HUES48 (cell line): ENCODE measurements at regions not wholly inside any gene's neighbourhood (a gene's known extent, or its start where the extent isn't known, plus 50 kb on each side); places are given as distances from the start of the nearest gene placed in this dataset.

ENCODE experiments used
- H3K27ac ChIP-seq: one replicate; pipeline ENCODE4 v1.7.0; 2013; ENCODE audit warnings: low read depth, low read length, inconsistent platforms
- H3K27me3 ChIP-seq: 2 replicates; pipeline ENCODE4 v1.6.1; 2013; ENCODE audit warnings: mild to moderate bottlenecking, low read length; ENCODE audit not compliant: control insufficient read depth, insufficient read depth
- H3K36me3 ChIP-seq: 2 replicates; pipeline ENCODE4 v1.6.1; 2013; ENCODE audit warnings: low read length; ENCODE audit not compliant: control insufficient read depth, insufficient read depth
- H3K4me1 ChIP-seq: 2 replicates; pipeline ENCODE4 v1.6.1; 2013; ENCODE audit warnings: mild to moderate bottlenecking, low read length; ENCODE audit not compliant: control insufficient read depth, insufficient read depth
- H3K4me3 ChIP-seq: 2 replicates; pipeline ENCODE4 v1.5.1; 2013; ENCODE audit warnings: mild to moderate bottlenecking, low read depth, low read length
- H3K9ac ChIP-seq: 2 replicates; pipeline ENCODE4 v1.6.1; 2013; ENCODE audit warnings: mild to moderate bottlenecking, low read depth, low read length, moderate library complexity
- H3K9me3 ChIP-seq: 2 replicates; pipeline ENCODE4 v1.6.1; 2013; ENCODE audit warnings: low read length; ENCODE audit not compliant: control insufficient read depth, insufficient read depth

DNA sequence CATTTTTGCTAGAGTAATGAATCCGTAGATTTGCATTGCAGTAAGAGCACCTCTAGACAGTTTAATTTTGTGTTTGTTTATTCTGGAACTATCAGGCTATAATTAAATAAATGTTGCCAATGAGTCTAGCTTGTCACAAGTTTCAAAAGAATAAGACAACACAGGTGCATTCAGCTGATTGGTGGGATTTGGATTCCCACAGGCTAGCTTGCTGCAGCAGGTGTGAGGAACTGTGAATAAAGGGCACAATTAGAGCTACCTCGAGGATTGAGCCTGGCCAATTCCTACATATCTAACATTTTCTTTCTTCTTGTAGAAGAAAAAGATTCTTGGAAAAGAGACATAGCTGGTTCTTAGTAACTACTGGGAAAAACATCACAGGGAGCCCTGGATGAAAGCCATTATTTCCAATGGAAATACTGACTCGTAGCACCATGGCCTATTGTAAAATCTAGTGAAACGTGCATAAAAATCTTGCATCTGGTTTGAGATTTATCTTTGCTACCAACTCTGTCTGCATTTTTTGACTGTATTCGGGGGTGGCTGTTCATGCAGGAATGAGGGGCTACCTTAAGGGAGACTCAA, 360.9 kb downstream of the FGF9 start:
- H3K36me3 ChIP-seq, result no peaks in the 10 kb centered on the region
- no peak overlapping the region for H3K9ac ChIP-seq
- no peak overlapping the region for H3K27ac ChIP-seq
- peaks cover 6% of the 10 kb centered on the region; the same call in 1 of the 2 replicates for H3K4me1 ChIP-seq
- no peak overlapping the region for H3K4me3 ChIP-seq
- H3K9me3 ChIP-seq, result no peaks in the 10 kb centered on the region
- no peaks in the 10 kb centered on the region for H3K27me3 ChIP-seq

- Histone ChIP-seq H3K9ac (no peak overlapping the region), H3K4me1 (peaks cover 6% of the 10 kb centered on the region; the same call in 1 of the 2 replicates), H3K4me3 (no peak overlapping the region)
Observed at GRCh38 chr13:22032905-22033304, 362.0 kb downstream of the FGF9 start.

GRCh38 chr13:22039961-22040360, 369.1 kb downstream of the FGF9 start:
- H3K9ac ChIP-seq, result no peak overlapping the region
- H3K9me3 ChIP-seq, result no peaks in the 10 kb centered on the region
- H3K4me1 ChIP-seq, result no peaks in the 10 kb centered on the region
- no peak overlapping the region for H3K4me3 ChIP-seq
- no peaks in the 10 kb centered on the region for H3K36me3 ChIP-seq
- no peaks in the 10 kb centered on the region for H3K27me3 ChIP-seq
- no peak overlapping the region for H3K27ac ChIP-seq

More at GRCh38 chr13:22032905-22033304, 362.0 kb downstream of the FGF9 start:
- no peaks in the 10 kb centered on the region for H3K27me3 ChIP-seq
- H3K27ac ChIP-seq, result no peak overlapping the region
- H3K9me3 ChIP-seq, result no peaks in the 10 kb centered on the region
- H3K36me3 ChIP-seq, result no peaks in the 10 kb centered on the region

- Histone ChIP-seq H3K9ac (peak overlapping the region; percentile 3; the same call in 1 of the 2 replicates), H3K27me3 (no peaks in the 10 kb centered on the region), H3K9me3 (no peaks in the 10 kb centered on the region), H3K27ac (no peak overlapping the region), H3K4me3 (peak overlapping the region; percentile 60), H3K36me3 (no peaks in the 10 kb centered on the region), H3K4me1 (no peaks in the 10 kb centered on the region)
Observed at GRCh38 chr13:22040810-22041364, 370.0 kb downstream of the FGF9 start.

DNA sequence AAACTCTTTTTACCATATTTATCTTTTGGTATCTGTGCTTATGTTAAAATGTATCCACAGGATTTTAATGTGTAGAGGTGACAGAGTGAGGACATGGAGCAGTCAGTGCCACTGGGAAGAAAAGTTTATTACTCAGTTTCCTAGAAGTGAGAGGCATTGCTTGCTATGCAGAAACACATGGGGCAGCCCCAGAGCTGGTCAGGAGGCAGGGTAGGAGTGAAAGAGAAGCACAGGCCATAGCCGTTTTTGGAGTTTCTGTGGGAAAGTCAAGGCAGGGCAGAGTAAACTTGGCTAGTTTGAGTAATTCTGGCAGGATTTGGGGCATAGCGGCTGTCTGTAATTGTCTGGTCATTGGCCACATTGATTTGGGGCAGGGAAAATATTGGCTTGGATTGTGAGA, 370.9 kb downstream of the FGF9 start:
- Histone ChIP-seq H3K36me3 (no peaks in the 10 kb centered on the region), H3K27ac (no peak overlapping the region), H3K4me1 (no peaks in the 10 kb centered on the region), H3K9me3 (no peaks in the 10 kb centered on the region), H3K27me3 (no peaks in the 10 kb centered on the region), H3K4me3 (peak overlapping the region; percentile 60), H3K9ac (no peak overlapping the region)

DNA sequence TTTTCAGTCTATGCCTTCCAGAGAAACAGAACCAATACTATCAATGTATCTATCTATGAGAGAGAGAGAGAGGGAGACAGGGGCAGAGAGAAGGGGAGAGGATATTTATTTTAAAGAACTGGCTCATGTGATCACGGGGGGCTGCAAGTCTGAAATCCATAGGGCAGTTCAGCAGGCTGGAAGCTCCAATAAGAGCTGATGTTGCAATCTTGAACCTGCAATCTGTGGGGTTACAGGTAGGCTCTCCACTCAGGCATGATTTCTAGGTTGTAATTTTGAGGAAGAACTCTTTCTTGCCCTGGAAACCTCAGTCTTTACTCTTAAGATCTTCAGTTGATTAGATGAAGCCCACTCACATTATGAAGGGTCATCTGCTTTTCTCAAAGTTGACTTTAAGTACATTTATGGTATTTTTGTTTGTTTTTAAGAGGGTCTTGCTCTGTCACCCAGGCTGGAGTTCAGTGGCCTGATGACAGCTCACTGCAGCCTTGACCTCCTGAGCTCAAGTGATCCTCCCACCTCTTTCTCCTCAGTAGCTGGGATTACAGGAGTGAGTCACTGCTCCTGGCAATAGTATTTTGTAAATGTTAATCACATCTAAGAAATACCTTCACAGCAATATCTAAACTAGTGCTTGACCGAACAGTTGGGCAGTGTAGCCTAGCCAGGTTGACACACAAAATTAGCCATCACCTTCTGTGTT, 376.4 kb downstream of the FGF9 start:
- Histone ChIP-seq H3K36me3 (no peaks in the 10 kb centered on the region), H3K9me3 (no peaks in the 10 kb centered on the region), H3K9ac (no peak overlapping the region), H3K27ac (no peak overlapping the region), H3K4me3 (no peak overlapping the region), H3K27me3 (no peaks in the 10 kb centered on the region), H3K4me1 (no peaks in the 10 kb centered on the region)

- Histone ChIP-seq H3K4me3 (no peak overlapping the region), H3K27ac (no peak overlapping the region), H3K9ac (no peak overlapping the region), H3K36me3 (no peaks in the 10 kb centered on the region), H3K27me3 (no peaks in the 10 kb centered on the region), H3K9me3 (no peaks in the 10 kb centered on the region), H3K4me1 (no peaks in the 10 kb centered on the region)
Observed at GRCh38 chr13:22047785-22048104, 376.9 kb downstream of the FGF9 start.

DNA sequence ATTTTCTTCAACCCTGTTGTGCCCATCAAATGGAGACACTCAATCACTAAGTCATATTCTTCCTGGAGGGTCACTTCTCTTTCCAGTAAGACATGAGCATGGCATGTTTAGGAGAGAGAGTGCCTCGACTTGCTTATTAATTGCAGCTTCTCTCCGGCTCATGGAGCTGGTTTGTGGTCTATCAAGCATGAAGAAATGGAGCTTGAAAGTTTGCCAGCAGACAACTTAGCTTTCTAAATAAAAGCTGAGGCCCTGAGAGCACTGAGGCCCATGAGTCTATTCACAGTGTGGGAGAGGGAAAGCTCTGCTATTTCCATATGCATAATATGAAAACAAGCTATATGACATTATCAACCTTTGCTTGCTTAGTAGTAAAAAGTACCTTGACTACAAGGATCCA, 378.5 kb downstream of the FGF9 start:
- H3K9me3 ChIP-seq, result no peaks in the 10 kb centered on the region
- H3K4me1 ChIP-seq, result no peaks in the 10 kb centered on the region
- H3K36me3 ChIP-seq, result no peaks in the 10 kb centered on the region
- no peak overlapping the region for H3K27ac ChIP-seq
- no peaks in the 10 kb centered on the region for H3K27me3 ChIP-seq
- H3K4me3 ChIP-seq, result no peak overlapping the region
- no peak overlapping the region for H3K9ac ChIP-seq

DNA sequence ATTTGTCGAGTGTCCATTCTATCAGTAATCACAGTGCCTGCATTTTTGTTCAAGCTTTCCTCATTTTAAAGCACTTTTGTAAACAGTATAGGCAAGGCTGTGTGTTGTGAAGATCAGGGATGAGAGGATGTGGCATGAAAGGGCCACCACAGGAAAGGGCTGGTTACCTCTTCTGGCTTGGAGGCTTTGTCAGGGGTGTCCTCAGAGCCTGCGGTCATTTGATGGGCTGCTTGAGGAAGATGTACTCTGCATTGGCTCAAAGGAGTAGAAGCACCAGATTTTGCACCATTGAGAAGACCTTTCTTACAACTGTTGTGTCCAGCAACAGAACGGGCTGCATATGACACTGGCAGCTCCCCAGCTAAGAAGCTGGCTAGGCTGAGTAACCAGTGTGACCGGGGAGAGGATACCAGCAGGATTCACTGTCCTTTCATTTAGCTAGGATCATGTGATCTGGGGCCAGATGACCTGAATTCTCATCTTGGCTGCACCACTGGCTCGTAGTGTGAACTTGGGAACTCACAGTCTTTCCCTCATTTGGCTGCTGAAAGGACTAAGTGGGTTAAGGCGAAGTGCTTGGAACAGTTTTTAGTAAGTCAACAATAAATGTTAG, 380.2 kb downstream of the FGF9 start:
- H3K27ac ChIP-seq, result no peak overlapping the region
- H3K9me3 ChIP-seq, result no peaks in the 10 kb centered on the region

GRCh38 chr13:22053053-22053452, 382.2 kb downstream of the FGF9 start:
- Histone ChIP-seq H3K36me3 (no peaks in the 10 kb centered on the region), H3K27me3 (no peaks in the 10 kb centered on the region), H3K9ac (no peak overlapping the region), H3K4me3 (no peak overlapping the region), H3K4me1 (no peaks in the 10 kb centered on the region; the same call in 1 of the 2 replicates), H3K27ac (no peak overlapping the region), H3K9me3 (no peaks in the 10 kb centered on the region)

More for the DNA sequence above, 380.2 kb downstream of the FGF9 start:
- no peak overlapping the region for H3K4me3 ChIP-seq
- H3K9ac ChIP-seq, result no peak overlapping the region
- H3K27me3 ChIP-seq, result no peaks in the 10 kb centered on the region
- no peaks in the 10 kb centered on the region for H3K36me3 ChIP-seq
- no peaks in the 10 kb centered on the region; the same call in 1 of the 2 replicates for H3K4me1 ChIP-seq

GRCh38 chr13:22055259-22055658, 384.4 kb downstream of the FGF9 start:
- Histone ChIP-seq H3K4me3 (no peak overlapping the region), H3K9ac (no peak overlapping the region), H3K9me3 (no peaks in the 10 kb centered on the region), H3K27me3 (no peaks in the 10 kb centered on the region), H3K36me3 (no peaks in the 10 kb centered on the region), H3K27ac (no peak overlapping the region), H3K4me1 (no peaks in the 10 kb centered on the region; the same call in 1 of the 2 replicates)
